Activated CD8-positive, alpha-beta memory T cell treated with anti-CD3 and anti-CD28 coated beads for 36 hours (primary cell): ENCODE measurements at regions not wholly inside any gene's neighbourhood (a gene's known extent, or its start where the extent isn't known, plus 50 kb on each side); places are given as distances from the start of the nearest gene placed in this dataset.
"Not testable (repeated sequence)": the region's sequence is repeated elsewhere in the genome, so short reads cannot be mapped to it uniquely, and the experiment has no call there.

Source experiments
- CTCF ChIA-PET: fragments of 350-600 bp; sonication (Branson Sonifier 250); formaldehyde crosslinking; loops from one replicate; lab custom pipeline; 2021; ENCODE audit warnings: antibody characterized with exemption; lab: Charles Lee
- POLR2A ChIA-PET: fragments of 350-600 bp; sonication (Branson Sonifier 250); formaldehyde crosslinking; loops from one replicate; lab custom pipeline; 2021; ENCODE audit warnings: antibody characterized with exemption; lab: Charles Lee

- CTCF ChIA-PET, result no interaction called here
- POLR2A ChIA-PET, result no interaction called here
These were observed 231.0 kb downstream of the NRIP1 start for GRCh38 chr21:14833666-14834351.

GRCh38 chr21:14833241-14833640 is 231.6 kb downstream of the NRIP1 start:
- ChIA-PET POLR2A (no interaction called here), CTCF (no interaction called here)

- CTCF ChIA-PET, result no interaction called here
- POLR2A ChIA-PET, result no interaction called here
These were observed 234.5 kb downstream of the NRIP1 start for GRCh38 chr21:14830307-14830706.

GRCh38 chr21:14829685-14830084 is 235.1 kb downstream of the NRIP1 start:
- CTCF ChIA-PET, result no interaction called here
- POLR2A ChIA-PET, result no interaction called here

GRCh38 chr21:14827468-14827867 is 237.3 kb downstream of the NRIP1 start:
- ChIA-PET POLR2A (no interaction called here), CTCF (no interaction called here)

GRCh38 chr21:14826630-14827029 is 238.2 kb downstream of the NRIP1 start:
- POLR2A ChIA-PET, result no interaction called here
- CTCF ChIA-PET, result no interaction called here

- CTCF ChIA-PET, result no interaction called here
- POLR2A ChIA-PET, result no interaction called here
These were observed 239.3 kb downstream of the NRIP1 start for GRCh38 chr21:14825514-14825974.

GRCh38 chr21:14824126-14824525 is 240.7 kb downstream of the NRIP1 start:
- POLR2A ChIA-PET, result no interaction called here

GRCh38 chr21:14817311-14817710 is 247.5 kb downstream of the NRIP1 start:
- POLR2A ChIA-PET, result no interaction called here
- CTCF ChIA-PET, result no interaction called here

More at GRCh38 chr21:14824126-14824525, 240.7 kb downstream of the NRIP1 start:
- CTCF ChIA-PET, result no interaction called here

GRCh38 chr21:14814991-14815390 is 249.8 kb downstream of the NRIP1 start:
- ChIA-PET POLR2A (no interaction called here), CTCF (no interaction called here)

GRCh38 chr21:14814282-14814681 is 250.5 kb downstream of the NRIP1 start:
- CTCF ChIA-PET, result no interaction called here
- POLR2A ChIA-PET, result no interaction called here

GRCh38 chr21:14804170-14804569 is 258.1 kb upstream of the SAMSN1 start:
- CTCF ChIA-PET, result not testable (repeated sequence)

GRCh38 chr21:14797543-14797942 is 251.4 kb upstream of the SAMSN1 start:
- ChIA-PET CTCF (interaction anchor here (0.7 kb wide), 1 partner anchor 345 kb away, joined by 5 read pairs; no protein-coding TSS in a partner anchor), POLR2A (no interaction called here)

More at GRCh38 chr21:14804170-14804569, 258.1 kb upstream of the SAMSN1 start:
- POLR2A ChIA-PET, result not testable (repeated sequence)

GRCh38 chr21:14787312-14787711 is 241.2 kb upstream of the SAMSN1 start:
- ChIA-PET CTCF (no interaction called here), POLR2A (no interaction called here)

GRCh38 chr21:14785679-14786078 is 239.6 kb upstream of the SAMSN1 start:
- CTCF ChIA-PET, result no interaction called here
- POLR2A ChIA-PET, result no interaction called here

GRCh38 chr21:14773777-14774345 is 227.7 kb upstream of the SAMSN1 start:
- ChIA-PET POLR2A (no interaction called here), CTCF (interaction anchor here (1.3 to 1.5 kb wide), 2 partner anchors 370 to 391 kb away, joined by 3 read pairs; partner anchors contain the start of gene HSPA13)

- ChIA-PET CTCF (no interaction called here), POLR2A (no interaction called here)
These were observed 225.5 kb upstream of the SAMSN1 start for GRCh38 chr21:14771593-14771992.

- POLR2A ChIA-PET, result no interaction called here
- CTCF ChIA-PET, result no interaction called here
These were observed 221.9 kb upstream of the SAMSN1 start for GRCh38 chr21:14768042-14768441.

- ChIA-PET CTCF (no interaction called here), POLR2A (no interaction called here)
These were observed 221.2 kb upstream of the SAMSN1 start for GRCh38 chr21:14767192-14767852.

GRCh38 chr21:14766241-14766640 is 220.1 kb upstream of the SAMSN1 start:
- ChIA-PET CTCF (no interaction called here), POLR2A (no interaction called here)

- ChIA-PET CTCF (no interaction called here), POLR2A (no interaction called here)
These were observed 217.6 kb upstream of the SAMSN1 start for GRCh38 chr21:14763695-14764064.
